NCI-H345 treated with DMSO at 0.1 percent for 48 hours (cell line): ENCODE measurements at regions not wholly inside any gene's neighbourhood (a gene's known extent, or its start where the extent isn't known, plus 50 kb on each side); places are given as distances from the start of the nearest gene placed in this dataset.
"Not testable (repeated sequence)": the region's sequence is repeated elsewhere in the genome, so short reads cannot be mapped to it uniquely, and the experiment has no call there.

Experiments used
- DNase-seq: peaks from one replicate; lab custom pipeline; 2025; ENCODE audit not compliant: unreplicated experiment; lab: John Stamatoyannopoulos, UW

GRCh38 chr18:56283316-56283715, 355.1 kb downstream of the TXNL1 start:
- no peak for DNase-seq

GRCh38 chr18:56282234-56283104, 355.9 kb downstream of the TXNL1 start:
- DNase-seq = no peak

DNA sequence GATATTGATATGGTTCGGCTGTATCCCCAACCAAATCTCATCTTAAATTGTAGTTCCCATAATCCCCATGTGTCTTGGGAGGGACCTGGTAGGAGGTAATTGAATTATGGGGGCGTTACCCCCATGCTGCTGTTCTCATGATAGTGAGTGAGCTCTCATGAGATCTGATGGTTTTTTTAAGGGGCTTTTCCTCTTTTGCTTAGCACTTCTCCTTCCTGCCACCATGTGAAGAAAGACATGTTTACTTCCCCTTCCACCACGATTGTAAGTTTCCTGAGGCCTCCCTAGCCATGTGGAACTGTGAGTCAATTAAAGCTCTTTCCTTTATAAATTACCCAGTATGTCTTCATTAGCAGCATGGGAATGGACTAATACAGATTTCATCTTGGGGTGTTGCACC, 358.6 kb downstream of the TXNL1 start:
- DNase-seq = not testable (repeated sequence)

DNA sequence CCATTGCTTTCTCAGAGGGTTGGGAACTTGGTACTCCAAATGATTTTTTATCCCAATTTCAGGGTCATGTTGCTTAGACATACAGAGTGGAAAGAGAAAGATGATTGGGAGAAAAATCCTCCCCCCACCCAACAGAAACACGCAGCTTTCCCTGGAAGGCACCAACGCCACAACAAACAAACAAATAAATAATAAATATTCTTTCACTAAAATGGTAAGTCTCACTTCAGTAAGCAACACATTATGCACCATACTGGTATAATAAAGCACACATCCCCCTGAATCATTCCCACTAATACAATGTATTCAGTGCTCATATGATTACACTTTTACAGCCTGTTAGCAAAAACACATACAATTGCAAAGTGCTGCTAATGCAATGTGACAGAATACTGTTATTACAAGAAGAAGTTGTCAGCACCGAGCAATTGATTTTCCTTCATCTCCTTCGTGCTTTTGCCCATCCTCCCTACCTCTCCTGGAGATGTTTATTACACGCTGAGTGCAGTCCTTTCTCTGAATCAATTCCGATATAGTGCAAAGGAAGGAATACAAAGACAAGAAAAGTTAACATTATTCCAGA, 359.9 kb downstream of the TXNL1 start:
- no peak for DNase-seq

DNA sequence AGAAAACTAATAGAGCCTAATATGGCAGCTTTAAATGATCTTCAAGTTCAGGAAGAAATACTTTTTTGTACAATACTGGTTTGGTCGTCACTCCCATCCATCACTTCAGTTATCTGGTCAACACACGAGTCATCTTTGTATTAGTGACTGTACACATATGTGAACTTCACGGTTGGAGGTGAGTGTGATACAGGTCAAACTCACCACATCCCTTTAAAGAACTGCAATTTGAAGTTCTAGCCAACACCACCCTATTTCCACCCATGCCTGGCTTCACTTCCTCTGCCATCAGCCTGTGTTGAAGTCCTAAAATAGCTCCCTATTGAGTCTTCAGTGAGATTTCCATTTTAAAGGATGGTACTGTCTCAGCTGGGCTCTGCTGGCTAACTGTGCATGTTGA, 361.9 kb downstream of the TXNL1 start:
- DNase-seq = no peak

GRCh38 chr18:56273541-56274219, 364.7 kb downstream of the TXNL1 start:
- no peak for DNase-seq

GRCh38 chr18:56270671-56271250, 367.6 kb downstream of the TXNL1 start:
- no peak for DNase-seq

GRCh38 chr18:56269958-56270357, 368.4 kb downstream of the TXNL1 start:
- no peak for DNase-seq

GRCh38 chr18:56268952-56269351, 369.4 kb downstream of the TXNL1 start:
- DNase-seq = no peak

DNA sequence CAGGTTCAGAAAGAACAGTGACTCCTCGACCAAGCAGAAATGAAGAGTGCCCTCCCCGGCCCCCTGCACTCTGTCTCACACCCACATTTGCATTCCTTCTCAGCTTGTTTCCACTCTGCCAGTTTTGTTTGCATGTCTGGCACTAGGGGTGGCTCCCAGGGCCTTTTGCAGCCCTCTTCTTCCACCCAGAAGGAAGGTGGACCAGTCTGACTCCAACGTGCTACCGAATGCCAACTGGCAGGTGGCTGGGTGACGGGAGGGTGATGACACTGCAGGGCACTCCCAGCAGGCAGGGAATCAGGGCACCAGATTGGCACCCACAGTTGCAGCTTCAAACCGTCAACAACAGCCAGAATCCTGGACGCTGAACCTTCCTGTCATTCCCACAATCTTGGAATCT, 371.1 kb downstream of the TXNL1 start:
- DNase-seq = no peak

DNA sequence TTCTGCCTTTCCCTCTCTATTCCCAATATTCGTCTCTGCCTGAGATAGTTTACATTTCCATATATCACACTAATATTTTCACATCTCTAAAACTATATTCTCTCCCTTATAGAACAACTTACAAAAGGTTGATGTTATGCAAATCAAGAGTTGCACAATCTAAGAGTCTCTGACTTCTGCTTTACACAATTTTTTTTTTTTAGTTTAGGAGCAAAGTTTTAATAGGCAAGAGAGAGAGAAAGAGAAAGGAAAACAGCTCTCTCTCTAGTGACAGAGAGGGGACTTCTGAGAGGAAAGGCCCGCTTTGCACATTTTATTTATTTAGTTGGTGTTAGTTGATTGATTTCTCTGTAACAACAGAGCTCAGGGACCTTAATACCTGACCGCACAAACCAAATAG, 380.2 kb downstream of the TXNL1 start:
- DNase-seq = no peak

GRCh38 chr18:56257205-56257604, 381.2 kb downstream of the TXNL1 start:
- DNase-seq = no peak

DNA sequence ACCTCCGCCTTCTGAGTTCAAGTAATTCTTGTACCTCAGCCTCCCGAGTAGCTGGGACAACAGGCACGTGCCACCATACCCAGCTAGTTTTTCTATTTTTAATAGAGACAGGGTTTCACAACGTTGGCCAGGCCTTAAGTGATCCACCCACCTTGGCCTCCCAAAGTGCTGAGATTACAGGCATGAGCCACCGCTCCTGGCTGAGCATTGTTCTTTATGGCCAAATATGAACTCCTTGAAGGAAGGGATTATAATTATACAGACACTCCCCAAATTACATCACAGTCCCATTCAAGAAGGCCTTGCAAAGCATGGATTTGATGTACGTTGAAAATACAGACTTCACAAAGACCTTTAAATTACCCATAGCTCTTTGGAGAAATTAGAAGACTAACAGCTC, 381.7 kb downstream of the TXNL1 start:
- no peak for DNase-seq

- DNase-seq = no peak
Observed at GRCh38 chr18:56255381-56255780, 383.0 kb downstream of the TXNL1 start.

- DNase-seq = no peak
Observed at GRCh38 chr18:56252456-56252855, 385.9 kb downstream of the TXNL1 start.

- DNase-seq = no peak
Observed at GRCh38 chr18:56248610-56249235, 389.7 kb downstream of the TXNL1 start.

DNA sequence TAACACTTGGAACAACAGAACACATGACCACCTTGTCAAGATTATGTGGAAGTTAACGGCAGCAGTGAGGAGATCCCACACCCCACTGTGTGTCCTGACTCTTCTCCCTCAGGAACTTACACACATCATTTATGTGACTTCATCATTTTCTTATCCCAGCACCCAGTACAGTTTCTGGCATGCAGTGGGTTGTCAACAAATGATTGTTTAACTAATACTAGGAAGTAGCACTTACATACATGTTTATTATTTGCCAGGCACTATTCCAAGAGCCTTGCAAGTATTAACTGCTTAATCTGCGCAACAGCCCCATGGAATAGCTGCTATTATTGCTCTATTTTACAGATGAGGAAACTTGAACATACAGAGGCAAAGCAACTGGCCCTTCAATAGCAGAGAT, 391.5 kb downstream of the TXNL1 start:
- DNase-seq = no peak

- DNase-seq = no peak
Observed at GRCh38 chr18:56245866-56246580, 392.4 kb downstream of the TXNL1 start.

DNA sequence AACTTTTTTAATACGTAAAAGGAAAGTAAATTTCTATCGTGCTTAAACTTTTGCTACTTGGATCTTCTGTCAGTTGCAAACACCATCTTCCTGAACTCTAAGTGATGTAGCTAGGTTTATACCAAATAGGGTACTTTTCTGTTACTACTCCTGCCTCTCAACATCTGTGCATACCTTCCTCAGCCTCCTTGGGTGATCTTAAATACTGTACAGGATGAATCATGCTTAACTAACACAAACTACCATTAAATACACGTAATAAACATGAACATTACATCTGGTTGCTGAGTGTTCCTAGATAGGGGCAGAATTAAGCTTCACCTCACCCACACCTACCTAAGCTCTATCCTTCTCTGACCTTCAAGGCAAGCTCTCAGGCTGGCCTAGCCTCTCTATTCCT, 398.0 kb downstream of the TXNL1 start:
- no peak for DNase-seq

- no peak for DNase-seq
Observed at GRCh38 chr18:56238576-56238975, 399.8 kb downstream of the TXNL1 start.
